GM19240 (cell line): ENCODE measurements at regions not wholly inside any gene's neighbourhood (a gene's known extent, or its start where the extent isn't known, plus 50 kb on each side); places are given as distances from the start of the nearest gene placed in this dataset.
"Not testable (repeated sequence)": the region's sequence is repeated elsewhere in the genome, so short reads cannot be mapped to it uniquely, and the experiment has no call there.

Experiments used
- DNase-seq: peaks from one replicate; pipeline ENCODE4 v3.0.0; 2011; ENCODE audit warnings: low spot score; ENCODE audit not compliant: insufficient read length

DNA sequence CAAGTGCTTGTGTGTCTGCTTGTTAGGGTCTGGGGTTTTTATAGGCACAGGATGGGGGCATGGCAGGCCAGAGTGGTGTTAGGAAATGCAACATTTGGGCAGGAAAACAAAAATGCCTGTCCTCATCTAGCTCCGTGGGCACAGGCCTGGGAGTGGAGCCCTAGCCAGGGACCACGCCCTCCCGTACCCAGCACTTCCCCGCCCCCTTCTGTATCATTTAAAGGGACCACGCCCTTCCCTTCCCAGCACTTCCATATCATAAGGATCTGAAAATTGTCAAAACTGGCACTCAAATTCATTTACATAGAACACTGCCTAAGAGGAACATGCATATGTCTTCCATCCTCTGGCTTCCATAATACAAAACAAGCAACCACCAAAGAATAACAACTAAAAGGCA is 185.8 kb downstream of the B3GLCT start:
- no peak for DNase-seq

DNA sequence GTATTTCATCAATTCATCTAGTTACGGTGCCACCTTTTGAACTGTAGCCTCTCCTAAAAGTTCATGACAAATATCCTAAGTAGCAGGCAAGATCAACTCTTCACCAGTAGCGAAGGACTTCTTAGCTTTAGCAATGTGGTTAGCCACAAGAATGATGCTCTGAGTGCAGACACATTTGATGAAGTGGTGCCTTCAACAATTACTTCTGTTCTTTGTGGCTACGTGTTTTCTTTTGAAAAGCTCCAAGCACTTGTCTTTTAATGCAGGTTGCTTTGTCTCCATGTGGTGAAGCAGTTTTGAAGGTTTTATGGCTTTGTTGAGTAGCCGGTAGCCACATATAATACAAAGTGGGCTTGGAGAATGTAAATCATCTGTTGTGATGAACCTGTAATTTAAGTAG is 194.7 kb downstream of the B3GLCT start:
- DNase-seq = no peak

DNA sequence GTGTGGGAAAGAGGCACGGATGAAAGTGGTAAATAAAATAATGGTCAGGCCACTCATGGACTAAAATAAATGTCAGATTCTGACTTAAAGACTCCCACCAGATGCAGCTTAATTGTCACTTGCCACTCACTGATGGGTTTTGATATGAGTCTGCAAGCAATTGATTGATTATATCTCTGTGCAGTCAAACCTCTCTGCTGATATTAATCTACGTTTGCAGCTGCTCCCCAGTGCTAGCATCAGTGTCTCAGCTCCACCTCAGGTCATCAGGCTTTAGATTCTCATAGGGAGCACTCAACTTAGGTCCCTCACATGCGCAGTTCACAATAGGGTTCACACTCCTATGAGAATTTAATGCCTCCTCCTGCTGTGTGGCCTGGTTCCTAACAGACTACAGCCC is 195.3 kb downstream of the B3GLCT start:
- DNase-seq = no peak

DNA sequence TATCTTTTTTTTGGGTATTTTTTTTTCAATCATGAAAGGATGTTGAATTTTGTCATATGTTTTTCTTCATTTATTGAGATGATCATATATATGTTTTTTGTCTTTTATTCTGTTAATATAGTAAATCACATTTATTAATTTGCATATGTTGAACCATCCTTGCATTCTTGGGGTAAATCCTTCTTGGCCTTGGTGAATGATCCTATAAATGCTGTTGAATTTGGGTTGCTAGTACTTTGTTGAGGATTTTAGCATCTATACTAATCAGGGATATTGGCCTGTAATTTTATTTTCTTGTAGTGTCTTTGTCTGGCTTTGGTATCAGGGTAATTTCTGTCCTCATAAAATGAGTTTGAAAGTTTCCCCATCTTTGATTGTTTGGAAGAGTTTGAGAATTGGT is 199.9 kb downstream of the B3GLCT start:
- DNase-seq = no peak

DNA sequence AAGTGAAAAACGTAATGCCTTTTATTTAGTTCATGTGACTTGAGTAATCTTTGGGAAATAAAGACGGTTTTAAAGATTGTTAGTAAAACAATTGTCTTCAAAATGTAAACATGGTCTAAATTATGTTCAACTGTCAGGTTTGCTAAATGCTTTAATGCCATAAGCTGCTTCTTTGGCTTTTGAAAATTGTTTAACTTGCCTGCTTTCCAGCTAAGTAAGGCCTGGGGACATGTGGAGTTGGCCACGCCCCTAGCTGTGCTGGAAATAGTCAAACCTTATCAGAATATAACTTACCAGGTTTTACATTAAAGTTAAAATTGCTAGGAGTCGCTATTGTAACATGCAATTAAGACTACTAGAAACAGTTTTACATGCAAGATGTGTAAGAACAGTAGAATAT is 203.9 kb downstream of the B3GLCT start:
- not testable (repeated sequence) for DNase-seq

DNA sequence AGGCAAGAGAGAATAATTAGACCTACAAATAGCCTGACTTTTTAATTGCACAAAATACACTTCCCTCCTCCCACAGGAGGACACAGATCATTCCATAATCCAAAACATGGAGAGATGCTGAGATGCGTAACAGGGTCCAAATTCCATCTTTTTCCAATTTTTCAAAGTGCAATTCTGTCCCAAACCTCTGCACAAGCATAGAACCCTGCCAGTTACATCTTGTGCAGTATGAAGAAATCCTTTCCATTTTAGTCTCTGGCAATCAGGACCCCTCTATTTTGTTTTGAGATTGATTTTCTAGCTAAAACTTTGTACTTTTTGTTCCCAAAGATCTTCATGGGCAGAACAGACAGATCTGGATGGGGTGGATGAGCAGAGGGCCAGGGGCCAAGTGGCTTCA is 209.2 kb downstream of the B3GLCT start:
- DNase-seq = no peak

DNA sequence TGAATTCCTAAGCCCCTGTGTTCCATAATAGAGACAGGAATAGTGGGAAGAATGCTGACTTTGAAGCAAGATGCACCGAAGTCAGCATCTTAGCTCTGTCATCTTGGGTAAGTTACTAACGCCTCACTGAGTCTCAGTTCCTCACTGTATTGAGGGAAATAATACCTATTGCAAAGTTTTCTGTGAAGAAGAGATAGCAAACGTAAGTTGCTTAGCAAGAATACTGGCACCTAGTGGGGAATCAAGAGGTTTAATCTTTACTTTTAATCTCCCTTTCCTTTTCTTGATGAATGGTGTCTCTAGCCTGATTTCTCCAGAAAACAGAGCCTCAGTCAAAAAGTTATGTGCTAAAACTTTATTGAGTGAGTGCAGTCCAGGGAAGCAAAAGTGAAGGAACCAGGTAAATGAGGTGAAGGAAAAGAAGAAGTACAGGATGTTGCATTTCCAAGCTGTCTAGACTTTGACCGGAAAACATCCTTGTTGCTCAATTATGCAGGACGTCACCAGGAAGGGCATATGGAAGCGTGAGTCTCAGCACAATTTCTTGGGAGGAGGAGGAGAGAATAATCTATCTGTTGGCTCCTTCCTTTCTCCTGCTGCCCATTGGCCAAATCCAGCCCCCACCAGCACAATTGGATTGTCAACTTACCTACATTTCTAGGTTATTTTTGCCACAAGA is 210.0 kb downstream of the B3GLCT start:
- DNase-seq = no peak

DNA sequence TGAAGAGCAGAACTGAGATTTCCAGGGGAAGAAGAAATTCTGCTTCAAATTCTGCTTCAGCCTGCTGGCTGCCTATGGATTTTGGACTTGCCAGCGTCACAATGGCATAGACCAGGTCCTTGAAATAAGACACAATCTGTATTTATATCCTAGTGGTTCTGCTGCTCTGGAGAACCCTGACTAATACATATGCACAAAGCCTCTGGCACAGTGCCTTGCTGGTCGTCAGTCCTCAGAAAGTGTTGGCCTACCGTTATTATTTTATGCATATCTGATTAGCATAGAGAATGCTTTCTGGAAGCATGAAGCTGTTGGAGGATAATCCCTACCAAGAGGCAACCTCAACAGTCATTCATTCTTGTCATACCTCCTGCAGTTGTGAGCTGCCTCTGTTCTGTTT is 213.7 kb downstream of the B3GLCT start:
- no peak for DNase-seq

DNA sequence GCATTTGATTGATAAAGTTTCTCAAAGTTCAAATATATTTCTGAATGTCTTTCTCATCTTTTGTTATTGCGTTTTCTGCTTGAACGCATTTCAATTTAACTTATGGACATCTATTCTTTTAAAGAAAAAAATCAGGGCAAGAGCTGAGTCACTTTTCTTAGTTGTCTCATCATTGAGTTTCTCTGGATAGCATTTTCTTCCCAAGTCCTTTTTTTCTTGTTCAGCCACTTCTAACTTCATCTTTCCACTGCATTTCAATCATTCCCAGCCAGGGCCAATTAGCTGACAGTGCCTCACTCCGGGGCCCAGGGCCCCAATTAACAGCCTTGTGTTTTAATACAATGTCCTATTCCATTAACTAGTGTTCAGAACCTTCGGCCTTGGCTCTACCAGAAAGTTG is 216.3 kb downstream of the B3GLCT start:
- no peak for DNase-seq

DNA sequence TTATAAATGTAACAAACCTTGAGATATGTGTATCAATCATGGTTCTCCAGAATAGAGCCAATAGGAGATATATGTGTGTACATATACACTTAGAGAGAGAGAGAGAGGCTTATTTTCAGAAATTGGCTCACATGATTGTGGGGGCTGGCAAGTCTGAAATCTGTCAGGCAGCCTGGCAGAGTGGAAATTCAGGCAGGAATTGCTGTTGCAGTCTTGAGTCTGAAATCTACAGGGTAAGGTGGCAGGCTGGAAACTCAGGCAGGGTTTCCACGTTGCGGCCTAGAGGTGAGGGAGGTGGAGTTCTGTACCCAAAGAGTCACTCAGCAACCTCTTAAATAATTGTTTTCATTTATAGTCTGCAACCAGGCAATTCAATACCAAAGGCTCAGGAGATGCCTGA is 218.4 kb downstream of the B3GLCT start:
- DNase-seq = no peak

DNA sequence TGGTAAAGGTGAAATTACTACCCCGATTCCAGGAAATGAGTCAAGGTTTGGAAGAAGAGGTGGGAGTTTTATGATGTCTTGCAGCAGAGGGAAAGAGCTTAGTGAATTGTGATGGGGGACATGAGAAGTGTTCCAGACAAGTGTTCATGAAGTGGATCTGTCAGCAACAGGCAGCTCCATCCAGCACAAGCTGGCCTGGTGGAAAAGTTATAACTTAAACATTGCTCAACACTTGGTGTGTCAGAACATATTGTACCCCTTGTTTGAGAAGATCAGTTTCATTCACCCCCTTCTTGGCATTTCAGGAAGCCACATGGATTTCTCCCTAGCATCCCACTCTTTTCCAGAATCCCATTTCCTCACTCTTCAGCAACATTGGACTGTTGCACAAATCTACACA is 222.0 kb downstream of the B3GLCT start:
- no peak for DNase-seq

DNA sequence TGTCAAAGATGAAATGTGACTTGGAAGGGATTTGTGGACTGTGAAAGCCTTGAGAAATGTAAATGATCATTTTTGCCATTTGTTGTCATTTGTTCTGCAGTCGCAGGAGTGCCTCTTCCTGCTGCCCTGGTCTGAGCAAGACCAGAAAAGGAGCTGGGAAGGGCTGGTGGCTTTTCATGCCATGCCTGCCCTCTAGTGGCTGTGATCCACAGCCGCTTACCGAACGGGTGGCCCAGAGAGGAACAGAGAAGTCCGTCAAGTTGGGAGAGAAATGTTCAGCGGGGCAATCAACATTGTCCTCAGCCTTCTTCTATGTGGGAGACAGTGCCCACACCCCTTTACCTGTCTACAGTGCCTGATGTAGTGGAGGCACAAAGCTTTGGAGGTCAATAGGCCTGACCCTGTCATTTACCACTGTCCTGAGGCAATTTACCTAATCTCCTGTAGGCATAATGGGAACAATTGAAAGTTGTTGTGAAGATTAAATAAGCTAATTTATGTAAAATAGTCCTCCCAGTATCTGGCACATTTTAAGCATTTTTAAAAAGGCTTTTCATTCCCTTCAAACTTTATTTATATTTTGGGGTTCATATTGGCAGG is 224.5 kb downstream of the B3GLCT start:
- DNase-seq = peak; percentile 67

DNA sequence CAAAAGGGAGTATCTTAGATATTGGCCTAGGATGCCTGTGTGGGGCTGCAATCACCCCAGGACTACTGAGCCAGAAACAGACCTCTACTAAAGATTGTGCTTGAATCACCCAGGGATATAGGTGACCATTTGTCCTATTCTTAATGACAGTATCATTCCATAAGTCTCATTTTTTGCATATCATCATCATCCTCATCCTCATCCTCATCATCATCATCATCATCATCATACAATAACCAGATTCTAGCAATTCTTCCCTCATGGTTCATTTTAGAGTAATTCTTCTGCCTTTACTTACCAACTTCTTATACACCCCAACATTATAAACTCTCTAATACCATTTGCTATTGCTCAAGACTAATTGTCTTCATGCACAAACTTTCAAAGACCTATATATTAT is 226.6 kb downstream of the B3GLCT start:
- no peak for DNase-seq

DNA sequence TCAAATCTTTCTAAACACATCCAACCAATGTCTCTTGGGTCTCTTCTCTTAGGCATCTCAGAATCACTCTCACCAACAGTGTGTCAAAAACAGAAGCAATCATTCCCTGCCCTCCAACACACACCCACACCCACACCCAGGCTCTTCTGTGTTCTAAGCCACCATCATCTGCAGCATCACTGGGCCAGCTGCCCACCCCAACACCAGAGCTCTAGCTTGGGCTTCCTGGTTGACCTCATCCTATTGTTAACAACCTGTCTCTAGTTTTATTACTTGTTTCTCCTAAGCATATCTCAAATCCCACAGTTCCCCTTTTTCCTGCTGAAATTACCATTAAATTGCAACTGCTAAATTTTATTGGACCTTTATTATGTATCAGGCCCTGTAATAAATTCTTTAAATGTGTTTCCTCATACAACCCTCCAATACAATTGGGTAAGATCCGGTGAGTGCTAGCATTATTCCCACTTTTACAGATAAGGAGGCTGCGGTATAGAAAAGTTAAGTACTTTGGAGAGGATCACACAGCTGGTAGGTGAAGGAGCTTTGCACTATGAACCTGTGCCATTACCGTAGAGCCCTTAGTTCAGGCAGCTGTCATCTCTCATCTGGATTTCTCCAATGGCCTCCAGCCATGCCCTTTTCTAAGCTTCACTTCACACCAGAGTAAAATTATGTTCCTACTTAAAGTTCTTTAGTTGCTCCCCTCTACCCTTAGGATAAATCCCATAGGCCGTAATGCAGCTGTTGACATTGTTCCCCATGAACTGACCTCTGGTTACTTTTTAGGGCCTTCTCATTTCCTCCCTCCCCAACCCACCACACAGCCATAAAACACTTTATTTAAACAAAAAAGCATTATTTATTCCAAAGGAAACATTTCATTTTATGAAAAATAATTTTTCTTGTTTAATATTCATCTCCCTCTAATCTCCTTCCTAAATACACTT is 227.7 kb downstream of the B3GLCT start:
- DNase-seq = no peak

DNA sequence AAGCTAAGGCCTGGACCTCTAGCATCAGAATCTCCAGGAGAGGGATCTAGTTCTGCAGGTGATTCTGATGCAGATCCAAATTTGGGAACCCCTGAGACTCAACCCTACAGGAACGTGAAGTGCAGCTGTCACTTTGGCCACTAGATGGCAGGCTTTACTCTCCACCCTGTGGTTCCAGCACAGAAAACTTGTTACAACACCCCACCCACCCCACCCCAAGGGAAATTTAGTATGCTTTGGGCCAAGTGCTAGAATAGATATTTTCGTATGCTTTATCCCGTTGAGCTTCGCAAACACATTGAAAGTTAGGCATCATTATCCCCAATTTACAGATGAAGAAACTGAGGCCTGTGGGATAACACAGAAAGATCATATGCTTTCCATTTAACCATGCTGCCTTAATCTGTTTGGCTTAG is 232.0 kb downstream of the B3GLCT start:
- peak; percentile 23 for DNase-seq

DNA sequence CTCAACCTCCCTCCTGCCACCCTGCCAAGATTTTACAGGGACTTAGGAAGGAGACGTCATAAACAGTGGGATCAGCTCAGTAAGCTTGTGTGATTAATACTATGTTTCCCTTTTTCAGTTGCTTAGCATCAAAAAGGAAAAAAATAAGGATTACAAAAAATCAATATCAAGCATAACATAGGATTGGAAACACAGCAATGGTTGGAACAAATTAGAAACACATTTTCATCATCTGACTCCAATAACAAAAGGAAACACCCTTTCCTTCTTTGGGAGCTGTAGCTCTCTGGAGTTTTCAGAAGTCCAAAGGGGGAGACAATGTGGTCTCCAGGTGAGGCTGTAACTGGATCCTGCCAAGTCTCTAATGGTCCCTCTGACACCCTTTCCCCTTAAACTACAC is 233.4 kb downstream of the B3GLCT start:
- no peak for DNase-seq

DNA sequence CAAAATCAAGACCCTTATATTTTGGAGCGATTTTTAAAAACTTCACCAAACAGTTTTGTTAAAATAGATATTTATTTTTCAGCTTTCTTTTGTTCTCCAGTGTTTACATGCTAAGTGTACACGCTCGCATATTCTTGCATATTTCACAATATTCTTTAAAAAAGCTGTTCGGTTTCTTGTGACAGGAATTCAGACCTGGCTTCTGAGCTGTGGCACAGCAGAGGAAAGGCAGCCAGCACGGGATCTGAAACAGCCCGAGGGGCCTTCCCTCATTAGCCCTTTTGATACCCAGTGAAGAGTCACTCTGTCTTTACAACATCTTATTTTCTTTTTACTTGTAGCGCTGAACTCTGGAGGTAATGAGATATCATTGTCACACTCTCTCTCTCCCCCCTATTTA is 234.0 kb downstream of the B3GLCT start:
- DNase-seq = no peak

DNA sequence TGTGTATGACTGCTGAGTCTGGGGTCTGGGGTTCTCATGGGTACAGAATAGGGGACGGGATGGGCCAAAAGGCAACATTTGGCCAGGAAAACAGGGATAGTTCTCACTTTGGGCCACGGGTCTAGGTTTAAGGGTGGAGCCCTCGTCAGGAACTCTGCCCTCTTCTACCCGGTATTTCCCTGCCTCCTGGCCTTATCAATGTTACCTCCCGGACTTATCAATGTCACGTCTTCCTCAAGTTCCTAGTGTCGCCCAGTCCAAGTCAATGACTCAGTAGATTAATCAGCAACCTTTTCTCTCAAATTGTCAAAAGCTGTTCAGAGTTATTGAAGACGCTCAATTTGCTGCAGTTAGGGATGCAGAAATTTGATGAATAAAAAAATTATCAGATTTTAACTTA is 234.8 kb downstream of the B3GLCT start:
- no peak for DNase-seq

DNA sequence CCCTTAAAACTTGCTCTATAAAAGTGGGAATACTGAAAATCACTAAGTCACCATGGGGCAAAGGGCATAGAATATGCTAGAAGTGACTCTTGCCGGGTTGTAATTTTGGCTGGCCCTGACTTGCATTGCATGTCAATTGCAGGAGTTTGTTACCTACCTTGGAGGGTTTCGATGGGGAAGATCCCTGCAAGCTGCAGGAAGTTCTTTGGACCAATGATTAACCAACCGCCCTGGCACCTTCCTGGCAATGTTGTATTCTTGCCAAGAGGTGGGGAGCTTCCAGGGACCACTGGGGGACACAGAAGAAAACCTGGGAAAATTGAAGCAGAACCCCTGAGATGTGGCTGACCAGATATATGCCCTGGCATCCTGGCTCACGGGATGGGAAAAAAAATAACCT is 235.8 kb downstream of the B3GLCT start:
- no peak for DNase-seq

DNA sequence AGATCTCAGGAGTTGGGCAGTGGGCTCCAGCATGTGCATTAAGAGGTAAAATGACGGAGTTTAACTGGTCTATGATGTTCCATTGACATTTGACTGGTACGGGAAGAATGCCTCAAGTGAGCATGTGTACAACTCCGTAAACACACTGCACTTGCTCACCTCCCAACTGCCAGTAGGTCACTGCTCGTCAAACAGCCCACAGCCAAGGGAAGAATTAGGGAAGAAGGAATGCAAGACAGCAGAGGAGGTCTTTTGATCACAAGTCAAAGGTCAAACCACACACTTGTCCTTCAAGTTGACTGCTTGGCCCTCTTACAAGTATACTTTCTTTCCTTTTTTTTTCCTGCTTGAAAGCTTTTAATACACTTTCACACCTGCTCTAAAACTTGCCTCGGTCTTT is 236.7 kb downstream of the B3GLCT start:
- DNase-seq = no peak

DNA sequence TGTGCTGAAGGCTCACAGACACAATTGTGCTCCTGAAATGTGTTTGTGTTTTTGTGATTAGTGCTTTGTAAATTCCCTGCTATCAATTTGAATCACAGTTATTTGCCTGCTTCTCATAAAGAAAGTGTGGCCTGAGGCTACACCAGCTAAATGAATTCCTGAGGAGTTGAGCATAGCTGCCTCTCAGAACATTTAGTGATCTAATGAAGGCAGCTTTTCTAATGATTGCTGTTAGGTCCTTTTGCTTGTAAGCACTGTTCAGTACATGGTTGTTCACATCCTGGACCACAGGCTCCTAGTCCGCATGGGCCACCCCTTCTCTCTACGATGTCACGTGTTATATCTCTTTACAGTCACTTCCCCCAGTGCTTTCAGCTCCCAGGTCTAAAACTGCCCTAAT is 238.2 kb downstream of the B3GLCT start:
- DNase-seq = no peak

DNA sequence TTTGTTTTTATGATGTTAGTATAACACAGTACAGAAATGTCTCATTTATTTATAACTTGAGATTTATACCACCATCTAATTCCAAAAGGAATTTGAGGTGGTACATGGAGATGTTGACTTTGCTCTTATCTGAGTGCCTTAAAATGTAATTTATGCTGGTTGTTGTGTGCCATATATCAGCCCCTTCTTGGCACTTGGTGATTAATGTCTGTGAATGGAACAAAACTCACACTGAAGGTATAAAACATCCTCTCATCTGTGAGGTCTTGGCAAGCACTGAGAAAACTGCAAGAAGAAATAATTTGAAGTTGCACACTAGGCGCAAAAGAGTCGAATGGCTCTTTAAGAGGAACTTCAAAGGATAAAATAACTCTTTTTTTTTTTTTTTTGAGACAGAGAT is 240.4 kb downstream of the B3GLCT start:
- DNase-seq = no peak
